AG09309 (cell line): ENCODE measurements at regions not wholly inside any gene's neighbourhood (a gene's known extent, or its start where the extent isn't known, plus 50 kb on each side); places are given as distances from the start of the nearest gene placed in this dataset.
A peak's percentile ranks its signal among the peaks of the same experiment; 100 is the strongest.

Source experiments
- DNase-seq: peaks from one replicate; pipeline ENCODE4 v3.0.0-alpha.2; 2010; ENCODE audit warnings: low read depth
- H3K4me3 ChIP-seq: 2 replicates; pipeline ENCODE4 v1.5.1; 2011; ENCODE audit warnings: mild to moderate bottlenecking, low read depth, low read length, moderate library complexity; ENCODE audit not compliant: control insufficient read depth
- CTCF ChIP-seq: IDR thresholded peaks from 2 replicates; pipeline ENCODE4 v1.5.1; 2011; ENCODE audit warnings: mild to moderate bottlenecking, low read depth, low read length, inconsistent platforms; ENCODE audit not compliant: insufficient read depth, control insufficient read depth; ENCODE audit errors: missing control alignments

- no peak for TF ChIP-seq CTCF
- DNase-seq = no peak
- H3K4me3 ChIP-seq = no peak overlapping the region
Observed at GRCh38 chr14:44099743-44100488, 407.2 kb downstream of the FSCB start.

- no peak overlapping the region for H3K4me3 ChIP-seq
- DNase-seq = peak; percentile 2
- no peak for TF ChIP-seq CTCF
Observed at GRCh38 chr14:44081146-44081545, 425.9 kb downstream of the FSCB start.

- DNase-seq = no peak
- no peak overlapping the region for H3K4me3 ChIP-seq
- no peak for TF ChIP-seq CTCF
Observed at GRCh38 chr14:44070046-44070445, 437.0 kb downstream of the FSCB start.

- TF ChIP-seq CTCF = no peak
- H3K4me3 ChIP-seq = no peak overlapping the region
- DNase-seq = no peak
Observed at GRCh38 chr14:44053422-44053821, 453.7 kb downstream of the FSCB start.

GRCh38 chr14:44041700-44042099 is 465.4 kb downstream of the FSCB start:
- no peak overlapping the region for H3K4me3 ChIP-seq
- no peak for TF ChIP-seq CTCF
- DNase-seq = no peak

- no peak overlapping the region for H3K4me3 ChIP-seq
- DNase-seq = no peak
- TF ChIP-seq CTCF = no peak
Observed at GRCh38 chr14:44040561-44040960, 466.5 kb downstream of the FSCB start.
